NCI-H2029 treated with DMSO at 0.1 percent for 48 hours (cell line): ENCODE measurements at regions not wholly inside any gene's neighbourhood (a gene's known extent, or its start where the extent isn't known, plus 50 kb on each side); places are given as distances from the start of the nearest gene placed in this dataset.

Source experiments
- DNase-seq: peaks from one replicate; lab custom pipeline; 2025; lab: John Stamatoyannopoulos, UW

- DNase-seq: no peak
Measured at GRCh38 chr6:105850261-105851112, 235.6 kb upstream of the PRDM1 start.

- no peak for DNase-seq
Measured at GRCh38 chr6:105849746-105850145, 236.4 kb upstream of the PRDM1 start.

- no peak for DNase-seq
Measured at GRCh38 chr6:105847433-105847832, 238.7 kb upstream of the PRDM1 start.

GRCh38 chr6:105844275-105844883, 241.8 kb upstream of the PRDM1 start:
- DNase-seq: no peak

- DNase-seq: no peak
Measured at GRCh38 chr6:105839266-105839665, 246.9 kb upstream of the PRDM1 start.

GRCh38 chr6:105838171-105838570, 248.0 kb upstream of the PRDM1 start:
- no peak for DNase-seq

- no peak for DNase-seq
Measured at GRCh38 chr6:105836889-105837288, 249.2 kb upstream of the PRDM1 start.

GRCh38 chr6:105836379-105836778, 249.8 kb upstream of the PRDM1 start:
- no peak for DNase-seq

GRCh38 chr6:105835373-105835772, 250.8 kb upstream of the PRDM1 start:
- no peak for DNase-seq

GRCh38 chr6:105833959-105834947, 251.9 kb upstream of the PRDM1 start:
- DNase-seq: no peak

GRCh38 chr6:105832313-105832761, 253.8 kb upstream of the PRDM1 start:
- no peak for DNase-seq

GRCh38 chr6:105831311-105832097, 254.6 kb upstream of the PRDM1 start:
- no peak for DNase-seq

GRCh38 chr6:105825210-105825609, 260.9 kb upstream of the PRDM1 start:
- DNase-seq: no peak

- DNase-seq: no peak
Measured at GRCh38 chr6:105824732-105825131, 261.4 kb upstream of the PRDM1 start.

- DNase-seq: no peak
Measured at GRCh38 chr6:105821777-105822176, 264.4 kb upstream of the PRDM1 start.

- no peak for DNase-seq
Measured at GRCh38 chr6:105821027-105821426, 265.1 kb upstream of the PRDM1 start.

- DNase-seq: no peak
Measured at GRCh38 chr6:105819745-105820144, 266.4 kb upstream of the PRDM1 start.

GRCh38 chr6:105818505-105818904, 267.6 kb upstream of the PRDM1 start:
- no peak for DNase-seq

GRCh38 chr6:105817961-105818360, 268.2 kb upstream of the PRDM1 start:
- no peak for DNase-seq

- DNase-seq: peak; percentile 56
Measured at GRCh38 chr6:105817370-105817769, 268.8 kb upstream of the PRDM1 start.

- no peak for DNase-seq
Measured at GRCh38 chr6:105816847-105817246, 269.3 kb upstream of the PRDM1 start.
